ENCODE measurements at regions not wholly inside any gene's neighbourhood (a gene's known extent, or its start where the extent isn't known, plus 50 kb on each side); places are given as distances from the start of the nearest gene placed in this dataset.

- ATAC-seq (no peak), DNase-seq (ENCODE audit: low spot score) (no peak)
- POLR2A ChIA-PET = no interaction called here
- no peaks in the 10 kb centered on the region for H3K4me1 Mint-ChIP-seq
- no peaks in the 10 kb centered on the region for H3K27me3 Mint-ChIP-seq (ENCODE audit: low read depth)
- CTCF ChIA-PET = no interaction called here
- no peaks in the 10 kb centered on the region for H3K36me3 Mint-ChIP-seq
- no peak overlapping the region for H3K27ac Mint-ChIP-seq
- no peak overlapping the region for H3K4me3 Mint-ChIP-seq
- TF ChIP-seq ZNF416 (CRISPR knock-in tag; IDR thresholded peaks at IDR 0.05) = no peak
- TF ChIP-seq ZNF232 (CRISPR knock-in tag; IDR thresholded peaks at IDR 0.05) = no peak
- TF ChIP-seq ZNF512 (CRISPR knock-in tag; IDR thresholded peaks at IDR 0.05; ENCODE audit: borderline replicate concordance) = no peak
- no peak for TF ChIP-seq KAT7 (CRISPR knock-in tag; IDR thresholded peaks at IDR 0.05; ENCODE audit: borderline replicate concordance)
- TF ChIP-seq ELF4 (CRISPR knock-in tag; IDR thresholded peaks at IDR 0.05; ENCODE audit: low read depth) = no peak
- no peak for TF ChIP-seq ZNF671 (CRISPR knock-in tag; IDR thresholded peaks at IDR 0.05)
- no peak for TF ChIP-seq NFE2L1 (CRISPR knock-in tag; IDR thresholded peaks at IDR 0.05)
- no peak for TF ChIP-seq ESRRA (CRISPR knock-in tag; IDR thresholded peaks at IDR 0.05; ENCODE audit: borderline replicate concordance)
- TF ChIP-seq ETV6 (CRISPR knock-in tag; IDR thresholded peaks at IDR 0.05) = no peak
- TF ChIP-seq, protein P1, sequence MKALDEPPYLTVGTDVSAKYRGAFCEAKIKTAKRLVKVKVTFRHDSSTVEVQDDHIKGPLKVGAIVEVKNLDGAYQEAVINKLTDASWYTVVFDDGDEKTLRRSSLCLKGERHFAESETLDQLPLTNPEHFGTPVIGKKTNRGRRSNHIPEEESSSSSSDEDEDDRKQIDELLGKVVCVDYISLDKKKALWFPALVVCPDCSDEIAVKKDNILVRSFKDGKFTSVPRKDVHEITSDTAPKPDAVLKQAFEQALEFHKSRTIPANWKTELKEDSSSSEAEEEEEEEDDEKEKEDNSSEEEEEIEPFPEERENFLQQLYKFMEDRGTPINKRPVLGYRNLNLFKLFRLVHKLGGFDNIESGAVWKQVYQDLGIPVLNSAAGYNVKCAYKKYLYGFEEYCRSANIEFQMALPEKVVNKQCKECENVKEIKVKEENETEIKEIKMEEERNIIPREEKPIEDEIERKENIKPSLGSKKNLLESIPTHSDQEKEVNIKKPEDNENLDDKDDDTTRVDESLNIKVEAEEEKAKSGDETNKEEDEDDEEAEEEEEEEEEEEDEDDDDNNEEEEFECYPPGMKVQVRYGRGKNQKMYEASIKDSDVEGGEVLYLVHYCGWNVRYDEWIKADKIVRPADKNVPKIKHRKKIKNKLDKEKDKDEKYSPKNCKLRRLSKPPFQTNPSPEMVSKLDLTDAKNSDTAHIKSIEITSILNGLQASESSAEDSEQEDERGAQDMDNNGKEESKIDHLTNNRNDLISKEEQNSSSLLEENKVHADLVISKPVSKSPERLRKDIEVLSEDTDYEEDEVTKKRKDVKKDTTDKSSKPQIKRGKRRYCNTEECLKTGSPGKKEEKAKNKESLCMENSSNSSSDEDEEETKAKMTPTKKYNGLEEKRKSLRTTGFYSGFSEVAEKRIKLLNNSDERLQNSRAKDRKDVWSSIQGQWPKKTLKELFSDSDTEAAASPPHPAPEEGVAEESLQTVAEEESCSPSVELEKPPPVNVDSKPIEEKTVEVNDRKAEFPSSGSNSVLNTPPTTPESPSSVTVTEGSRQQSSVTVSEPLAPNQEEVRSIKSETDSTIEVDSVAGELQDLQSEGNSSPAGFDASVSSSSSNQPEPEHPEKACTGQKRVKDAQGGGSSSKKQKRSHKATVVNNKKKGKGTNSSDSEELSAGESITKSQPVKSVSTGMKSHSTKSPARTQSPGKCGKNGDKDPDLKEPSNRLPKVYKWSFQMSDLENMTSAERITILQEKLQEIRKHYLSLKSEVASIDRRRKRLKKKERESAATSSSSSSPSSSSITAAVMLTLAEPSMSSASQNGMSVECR (CRISPR knock-in tag; IDR thresholded peaks at IDR 0.05; ENCODE audit: borderline replicate concordance) = no peak
- TF ChIP-seq ZNF317 (CRISPR knock-in tag; IDR thresholded peaks at IDR 0.05; ENCODE audit: borderline replicate concordance, low read depth) = no peak
- TF ChIP-seq IRF1 (CRISPR knock-in tag; IDR thresholded peaks at IDR 0.05) = no peak
- TF ChIP-seq, protein P2, sequence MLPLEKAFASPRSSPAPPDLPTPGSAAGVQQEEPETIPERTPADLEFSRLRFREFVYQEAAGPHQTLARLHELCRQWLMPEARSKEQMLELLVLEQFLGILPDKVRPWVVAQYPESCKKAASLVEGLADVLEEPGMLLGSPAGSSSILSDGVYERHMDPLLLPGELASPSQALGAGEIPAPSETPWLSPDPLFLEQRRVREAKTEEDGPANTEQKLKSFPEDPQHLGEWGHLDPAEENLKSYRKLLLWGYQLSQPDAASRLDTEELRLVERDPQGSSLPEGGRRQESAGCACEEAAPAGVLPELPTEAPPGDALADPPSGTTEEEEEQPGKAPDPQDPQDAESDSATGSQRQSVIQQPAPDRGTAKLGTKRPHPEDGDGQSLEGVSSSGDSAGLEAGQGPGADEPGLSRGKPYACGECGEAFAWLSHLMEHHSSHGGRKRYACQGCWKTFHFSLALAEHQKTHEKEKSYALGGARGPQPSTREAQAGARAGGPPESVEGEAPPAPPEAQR (CRISPR knock-in tag; IDR thresholded peaks at IDR 0.05) = no peak
- no peak for TF ChIP-seq TEAD1 (CRISPR knock-in tag; IDR thresholded peaks at IDR 0.05)
- TF ChIP-seq TP53 (CRISPR knock-in tag; IDR thresholded peaks at IDR 0.05) = no peak
- TF ChIP-seq, protein P3, sequence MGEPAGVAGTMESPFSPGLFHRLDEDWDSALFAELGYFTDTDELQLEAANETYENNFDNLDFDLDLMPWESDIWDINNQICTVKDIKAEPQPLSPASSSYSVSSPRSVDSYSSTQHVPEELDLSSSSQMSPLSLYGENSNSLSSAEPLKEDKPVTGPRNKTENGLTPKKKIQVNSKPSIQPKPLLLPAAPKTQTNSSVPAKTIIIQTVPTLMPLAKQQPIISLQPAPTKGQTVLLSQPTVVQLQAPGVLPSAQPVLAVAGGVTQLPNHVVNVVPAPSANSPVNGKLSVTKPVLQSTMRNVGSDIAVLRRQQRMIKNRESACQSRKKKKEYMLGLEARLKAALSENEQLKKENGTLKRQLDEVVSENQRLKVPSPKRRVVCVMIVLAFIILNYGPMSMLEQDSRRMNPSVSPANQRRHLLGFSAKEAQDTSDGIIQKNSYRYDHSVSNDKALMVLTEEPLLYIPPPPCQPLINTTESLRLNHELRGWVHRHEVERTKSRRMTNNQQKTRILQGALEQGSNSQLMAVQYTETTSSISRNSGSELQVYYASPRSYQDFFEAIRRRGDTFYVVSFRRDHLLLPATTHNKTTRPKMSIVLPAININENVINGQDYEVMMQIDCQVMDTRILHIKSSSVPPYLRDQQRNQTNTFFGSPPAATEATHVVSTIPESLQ (CRISPR knock-in tag; IDR thresholded peaks at IDR 0.05) = no peak
- TF ChIP-seq CBFB (CRISPR knock-in tag; IDR thresholded peaks at IDR 0.05; ENCODE audit: low read depth) = no peak
- TF ChIP-seq CREB1 (CRISPR knock-in tag; IDR thresholded peaks at IDR 0.05) = no peak
- H3K9me3 Mint-ChIP-seq = peaks cover 10% of the 10 kb centered on the region
These were observed 519.8 kb upstream of the FLRT2 start for GRCh38 chr14:85010186-85010585.

Data from WTC11 (cell line).